ENCODE measurements at regions not wholly inside any gene's neighbourhood (a gene's known extent, or its start where the extent isn't known, plus 50 kb on each side); places are given as distances from the start of the nearest gene placed in this dataset.

- TF ChIP-seq ZNF274 (IDR thresholded peaks at IDR 0.05; ENCODE audit: low read depth, low read length) (no peak), YY1 (IDR thresholded peaks at IDR 0.05; ENCODE audit: insufficient read depth, insufficient read length) (no peak)
These were observed 139.6 kb downstream of the PLPP3 start for GRCh38 chr1:56439610-56440264.

Data from NT2/D1 (cell line).